Transverse colon (tissue), 4 donors: ENCODE measurements at regions not wholly inside any gene's neighbourhood (a gene's known extent, or its start where the extent isn't known, plus 50 kb on each side); places are given as distances from the start of the nearest gene placed in this dataset.

ENCODE experiments used
- DNase-seq: peaks from one replicate; pipeline ENCODE4 v3.0.0-alpha.2; 2019
- H3K27ac ChIP-seq, 4 donors: fragments of 200-600 bp; sonication (generic); 2 replicates each; pipeline ENCODE4 v1.5.1; 2016 to 2018; ENCODE audit warnings: inconsistent platforms in 4 of 4
- H3K27me3 ChIP-seq: fragments of 200-600 bp; sonication (generic); 2 replicates; pipeline ENCODE4 v1.5.1; 2017; ENCODE audit warnings: inconsistent platforms
- H3K36me3 ChIP-seq, 4 donors: fragments of 200-600 bp; sonication (generic); 2 replicates each; pipeline ENCODE4 v1.5.1; 2017 to 2019; ENCODE audit warnings: inconsistent platforms in 4 of 4
- H3K4me1 ChIP-seq, 4 donors: fragments of 200-600 bp; sonication (generic); 2 replicates each; pipeline ENCODE4 v1.5.1; 2017 to 2020; ENCODE audit warnings: inconsistent platforms in 4 of 4
- H3K4me3 ChIP-seq, 4 donors: fragments of 200-600 bp; sonication (generic); 1 replicate in 1 of 4; 2 replicates in 3 of 4; pipeline versions ENCODE4 v1.5.1 to v1.6.1; 2017 to 2019; ENCODE audit warnings: inconsistent platforms in 4 of 4
- H3K9me3 ChIP-seq, 2 donors: fragments of 200-600 bp; sonication (generic); 2 replicates each; pipeline ENCODE4 v1.5.1; 2017 to 2019; ENCODE audit warnings: inconsistent platforms in 2 of 2
- CTCF ChIP-seq, 5 experiments: fragments of 200-600 bp in 3 of 5; fragments of 450-650 bp in 2 of 5; sonication (generic) in 3 of 5; IDR thresholded peaks; 1 replicate in 2 of 5; 2 replicates in 3 of 5; pipeline ENCODE4 v1.5.1; 2016 to 2017; ENCODE audit warnings: antibody characterized with exemption in 5 of 5, inconsistent platforms in 3 of 5, mild to moderate bottlenecking in 2 of 5, moderate library complexity in 1 of 5
- EP300 ChIP-seq: sonication (generic); formaldehyde crosslinking; IDR thresholded peaks from one replicate; pipeline ENCODE4 v1.6.1; 2017; ENCODE audit warnings: antibody characterized with exemption, low read depth
- POLR2A ChIP-seq: fragments of 450-650 bp; IDR thresholded peaks from one replicate; pipeline ENCODE4 v1.6.1; 2016; ENCODE audit warnings: antibody characterized with exemption, mild to moderate bottlenecking, moderate library complexity
- POLR2AphosphoS5 ChIP-seq, 3 donors: sonication (generic); formaldehyde crosslinking; IDR thresholded peaks; one replicate each; pipeline ENCODE4 v1.6.1; 2016; ENCODE audit warnings: antibody characterized with exemption in 3 of 3
- WGBS, 2 donors: methylation state at CpG; one replicate each; pipeline ENCODE4 v1.1.5; 2018; ENCODE audit warnings: low coverage in 1 of 2; 5-methylcytosine and 5-hydroxymethylcytosine counted together
- in situ Hi-C, 4 donors: fragments of 200-750 bp; cut with MboI; loops; one replicate each; pipeline versions ENCODE4 v1.15.0 to v1.15.1; 2017; ENCODE audit warnings: low sequenced_read_pairs in 3 of 4, low pct_ligation_motif_present in 1 of 4, low pct_unique_long_range_greater_than_20kb in 1 of 4
- intact Hi-C: fragments of 100-400 bp; cut with DNase I; formaldehyde crosslinking; loops from one replicate; pipeline ENCODE4 v1.15.1; 2023; ENCODE audit warnings: low total_unique reads

- no peaks in the 10 kb centered on the region for H3K4me1 ChIP-seq
- no peak for DNase-seq
- no peak for TF ChIP-seq CTCF (IDR thresholded peaks at IDR 0.05)
- TF ChIP-seq POLR2AphosphoS5 (IDR thresholded peaks at IDR 0.05) = no peak
- TF ChIP-seq EP300 = no peak
- TF ChIP-seq POLR2A = no peak
- in situ Hi-C loops = no loop called here
- H3K9me3 ChIP-seq = no peaks in the 10 kb centered on the region
- no peak overlapping the region for H3K4me3 ChIP-seq
- H3K27me3 ChIP-seq = no peaks in the 10 kb centered on the region
- no peak overlapping the region for H3K27ac ChIP-seq
- intact Hi-C loops = no loop called here
- 72 to 73% methylated on average over 16 to 23 of the region's 23 CpGs for WGBS, 2 donors
- H3K36me3 ChIP-seq = no peaks in the 10 kb centered on the region
Measured at GRCh38 chr4:8739820-8740665, 131.6 kb downstream of the HMX1 start.

- H3K36me3 ChIP-seq = no peaks in the 10 kb centered on the region
- H3K4me3 ChIP-seq = no peak overlapping the region
- 87 to 89% methylated on average over 9 to 11 of the region's 11 CpGs for WGBS, 2 donors
- DNase-seq = no peak
- intact Hi-C loops (no loop called here), in situ Hi-C loops (no loop called here)
- H3K27me3 ChIP-seq = no peaks in the 10 kb centered on the region
- TF ChIP-seq POLR2A = no peak
- TF ChIP-seq CTCF (IDR thresholded peaks at IDR 0.05) = no peak
- no peak for TF ChIP-seq POLR2AphosphoS5 (IDR thresholded peaks at IDR 0.05)
- TF ChIP-seq EP300 = no peak
- H3K27ac ChIP-seq = no peak overlapping the region
- no peaks in the 10 kb centered on the region for H3K4me1 ChIP-seq
- H3K9me3 ChIP-seq = no peaks in the 10 kb centered on the region
Measured at GRCh38 chr4:8739317-8739716, 132.3 kb downstream of the HMX1 start.

GRCh38 chr4:8738471-8738931 lies 133.1 kb downstream of the HMX1 start:
- TF ChIP-seq POLR2A (no peak), CTCF (IDR thresholded peaks at IDR 0.05) (no peak), POLR2AphosphoS5 (IDR thresholded peaks at IDR 0.05) (no peak), EP300 (no peak)
- intact Hi-C loops (no loop called here), in situ Hi-C loops (no loop called here)
- H3K4me1 ChIP-seq = no peaks in the 10 kb centered on the region
- H3K27ac ChIP-seq = no peak overlapping the region
- no peak for DNase-seq
- H3K4me3 ChIP-seq = no peak overlapping the region
- no peaks in the 10 kb centered on the region for H3K27me3 ChIP-seq
- H3K36me3 ChIP-seq = no peaks in the 10 kb centered on the region
- WGBS, 2 donors = 88% methylated on average over 15 of the region's 15 CpGs; no CpG with 5 or more reads in 1 of the 2 donors
- H3K9me3 ChIP-seq = no peaks in the 10 kb centered on the region

GRCh38 chr4:8737601-8738279 lies 133.9 kb downstream of the HMX1 start:
- 87% methylated on average over 22 of the region's 23 CpGs; no CpG with 5 or more reads in 1 of the 2 donors for WGBS, 2 donors
- intact Hi-C loops = no loop called here
- no peak for DNase-seq

More at GRCh38 chr4:8737601-8738279, 133.9 kb downstream of the HMX1 start:
- Histone ChIP-seq H3K9me3 (no peaks in the 10 kb centered on the region), H3K36me3 (no peaks in the 10 kb centered on the region), H3K27me3 (no peaks in the 10 kb centered on the region), H3K27ac (no peak overlapping the region), H3K4me3 (no peak overlapping the region), H3K4me1 (no peaks in the 10 kb centered on the region)
- in situ Hi-C loops = no loop called here
- no peak for TF ChIP-seq EP300
- no peak for TF ChIP-seq CTCF (IDR thresholded peaks at IDR 0.05)
- TF ChIP-seq POLR2A = no peak
- TF ChIP-seq POLR2AphosphoS5 (IDR thresholded peaks at IDR 0.05) = no peak
